ENCODE measurements at regions not wholly inside any gene's neighbourhood (a gene's known extent, or its start where the extent isn't known, plus 50 kb on each side); places are given as distances from the start of the nearest gene placed in this dataset.
"Not testable (repeated sequence)": the region's sequence is repeated elsewhere in the genome, so short reads cannot be mapped to it uniquely, and the experiment has no call there.

DNA sequence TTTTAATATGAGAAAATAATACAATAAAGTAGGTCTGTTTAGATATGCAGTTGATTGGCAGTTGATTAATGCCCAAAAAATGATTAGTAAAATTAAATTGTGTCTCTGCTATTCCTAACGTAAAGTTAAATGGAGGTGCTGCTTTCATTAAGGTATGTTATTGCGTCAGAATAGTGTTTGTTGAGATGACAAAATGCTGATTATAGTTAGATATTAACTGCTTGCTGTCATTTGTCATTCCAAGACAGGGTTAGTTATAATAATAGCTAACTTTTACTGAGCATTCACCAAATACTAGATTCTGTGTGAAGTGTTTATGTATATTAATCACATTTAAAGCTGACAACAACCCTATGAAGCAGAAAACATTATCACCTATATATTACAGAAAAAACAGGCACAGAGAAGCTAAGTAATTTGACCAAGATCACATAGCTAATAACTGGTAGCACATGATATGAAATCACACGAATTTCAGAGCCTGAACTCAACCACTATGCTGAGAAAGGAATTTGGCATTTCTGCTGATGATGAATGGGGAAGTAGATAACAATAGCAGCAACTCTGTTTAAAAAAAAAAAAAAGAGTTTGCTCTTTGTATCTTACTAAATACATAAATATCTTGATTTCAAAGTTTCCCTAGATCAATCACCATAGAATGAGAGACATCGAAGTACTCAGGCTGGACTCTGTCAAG, 59.7 kb upstream of the WDR44 start:
- Histone ChIP-seq H3K27ac (ENCODE audit: low read length) (no peak overlapping the region), H3K4me2 (ENCODE audit: low read depth, low read length) (no peak overlapping the region), H3K9me2 (replicated peaks; ENCODE audit: insufficient read depth, low read length) (no peaks in the 10 kb centered on the region), H3K27me3 (replicated peaks; ENCODE audit: insufficient read depth, low read length) (no peaks in the 10 kb centered on the region), H4K20me1 (ENCODE audit: insufficient read depth, low read length) (no peaks in the 10 kb centered on the region), H2AFZ (ENCODE audit: low read length) (no peak overlapping the region), H3K9ac (ENCODE audit: low read length) (no peak overlapping the region), H3K4me1 (ENCODE audit: low read length) (no peaks in the 10 kb centered on the region), H3K79me2 (ENCODE audit: low read length) (no peaks in the 10 kb centered on the region), H3K36me3 (replicated peaks; ENCODE audit: insufficient read depth, low read length) (no peaks in the 10 kb centered on the region), H3F3A (ENCODE audit: insufficient read depth, low read length) (no peaks in the 10 kb centered on the region), H3K9me3 (replicated peaks; ENCODE audit: insufficient read depth, low read length) (no peaks in the 10 kb centered on the region), H3K4me3 (ENCODE audit: low read length) (no peak overlapping the region)
- TF ChIP-seq EZH2phosphoT487 (IDR thresholded peaks at IDR 0.05; ENCODE audit: low read length): no peak
- TF ChIP-seq, protein P1, sequence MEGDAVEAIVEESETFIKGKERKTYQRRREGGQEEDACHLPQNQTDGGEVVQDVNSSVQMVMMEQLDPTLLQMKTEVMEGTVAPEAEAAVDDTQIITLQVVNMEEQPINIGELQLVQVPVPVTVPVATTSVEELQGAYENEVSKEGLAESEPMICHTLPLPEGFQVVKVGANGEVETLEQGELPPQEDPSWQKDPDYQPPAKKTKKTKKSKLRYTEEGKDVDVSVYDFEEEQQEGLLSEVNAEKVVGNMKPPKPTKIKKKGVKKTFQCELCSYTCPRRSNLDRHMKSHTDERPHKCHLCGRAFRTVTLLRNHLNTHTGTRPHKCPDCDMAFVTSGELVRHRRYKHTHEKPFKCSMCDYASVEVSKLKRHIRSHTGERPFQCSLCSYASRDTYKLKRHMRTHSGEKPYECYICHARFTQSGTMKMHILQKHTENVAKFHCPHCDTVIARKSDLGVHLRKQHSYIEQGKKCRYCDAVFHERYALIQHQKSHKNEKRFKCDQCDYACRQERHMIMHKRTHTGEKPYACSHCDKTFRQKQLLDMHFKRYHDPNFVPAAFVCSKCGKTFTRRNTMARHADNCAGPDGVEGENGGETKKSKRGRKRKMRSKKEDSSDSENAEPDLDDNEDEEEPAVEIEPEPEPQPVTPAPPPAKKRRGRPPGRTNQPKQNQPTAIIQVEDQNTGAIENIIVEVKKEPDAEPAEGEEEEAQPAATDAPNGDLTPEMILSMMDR (IDR thresholded peaks at IDR 0.05; ENCODE audit: low read length): no peak
- no peak for TF ChIP-seq EZH2 (optimal IDR thresholded peaks at IDR 0.05; ENCODE audit: low read depth, low read length)
- no peak for DNase-seq

DNA sequence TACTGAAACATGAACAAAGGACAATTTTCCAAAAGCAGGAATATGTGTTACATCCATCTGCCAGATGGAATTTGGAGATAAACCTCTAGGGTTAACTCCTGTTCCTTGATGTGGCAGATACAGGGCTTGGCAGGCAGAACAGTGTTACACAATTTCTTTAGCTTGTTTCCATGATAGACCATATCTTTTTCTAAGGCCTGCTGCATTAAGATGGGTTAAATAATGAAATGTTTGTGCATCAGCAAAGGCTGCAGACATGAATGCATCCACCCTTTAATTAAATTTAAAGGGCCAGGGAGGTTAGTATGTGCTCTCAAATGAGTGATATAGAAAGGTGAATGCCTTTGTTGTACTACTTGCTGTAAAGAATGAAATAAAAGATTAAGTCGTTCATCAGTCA, 50.1 kb upstream of the WDR44 start:
- H3K4me3 ChIP-seq (ENCODE audit: low read length); H3K27me3 ChIP-seq (replicated peaks; ENCODE audit: insufficient read depth, low read length); H2AFZ ChIP-seq (ENCODE audit: low read length); H3F3A ChIP-seq (ENCODE audit: insufficient read depth, low read length); H3K4me1 ChIP-seq (ENCODE audit: low read length); H3K9ac ChIP-seq (ENCODE audit: low read length); H3K27ac ChIP-seq (ENCODE audit: low read length); H3K9me3 ChIP-seq (replicated peaks; ENCODE audit: insufficient read depth, low read length); H3K4me2 ChIP-seq (ENCODE audit: low read depth, low read length); H3K79me2 ChIP-seq (ENCODE audit: low read length); H3K9me2 ChIP-seq (replicated peaks; ENCODE audit: insufficient read depth, low read length); H4K20me1 ChIP-seq (ENCODE audit: insufficient read depth, low read length); H3K36me3 ChIP-seq (replicated peaks; ENCODE audit: insufficient read depth, low read length); DNase-seq: not testable (repeated sequence)
